CD14-positive monocyte (primary cell): ENCODE measurements at regions not wholly inside any gene's neighbourhood (a gene's known extent, or its start where the extent isn't known, plus 50 kb on each side); places are given as distances from the start of the nearest gene placed in this dataset.

ENCODE experiments used
- DNase-seq, 3 donors: peaks; one replicate each; pipeline ENCODE4 v3.0.0-alpha.2; 2011 to 2022
- H2AFZ ChIP-seq: 2 replicates; pipeline ENCODE4 v1.6.0; 2012; ENCODE audit warnings: mild to moderate bottlenecking, low read depth, low read length, inconsistent platforms; ENCODE audit not compliant: insufficient read depth, poor library complexity, severe bottlenecking
- H3K27ac ChIP-seq, 2 donors: 1 replicate in 1 of 2; 2 replicates in 1 of 2; pipeline ENCODE4 v1.5.1; 2012 to 2013; ENCODE audit warnings: low read length in 2 of 2, control low read depth in 1 of 2, inconsistent platforms in 1 of 2, low read depth in 1 of 2, mild to moderate bottlenecking in 1 of 2
- H3K27me3 ChIP-seq, 2 donors: one replicate each; pipeline versions ENCODE4 v1.6.0 to v1.6.1; 2011 to 2013; ENCODE audit warnings: low read length in 2 of 2; ENCODE audit not compliant: control insufficient read depth in 2 of 2, insufficient read depth in 2 of 2
- H3K36me3 ChIP-seq, 2 donors: replicated peaks in 1 of 2; 1 replicate in 1 of 2; 2 replicates in 1 of 2; pipeline versions ENCODE4 v1.5.1 to v1.6.1; 2012 to 2013; ENCODE audit warnings: low read length in 2 of 2, control low read depth in 1 of 2, inconsistent platforms in 1 of 2, mild to moderate bottlenecking in 1 of 2; ENCODE audit not compliant: insufficient read depth in 2 of 2, control insufficient read depth in 1 of 2
- H3K4me1 ChIP-seq, 2 donors: 1 replicate in 1 of 2; 2 replicates in 1 of 2; pipeline versions ENCODE4 v1.5.1 to v1.6.1; 2012 to 2013; ENCODE audit warnings: low read length in 2 of 2, control low read depth in 1 of 2, inconsistent platforms in 1 of 2, mild to moderate bottlenecking in 1 of 2, moderate library complexity in 1 of 2; ENCODE audit not compliant: insufficient read depth in 2 of 2, control insufficient read depth in 1 of 2
- H3K4me2 ChIP-seq: replicated peaks from 2 replicates; pipeline ENCODE3; 2012; ENCODE audit warnings: low read length, moderate library complexity, mild to moderate bottlenecking; ENCODE audit not compliant: poor library complexity, severe bottlenecking; ENCODE audit errors: extremely low read depth
- H3K4me3 ChIP-seq, 3 experiments: fragments of 200-600 bp in 1 of 3; sonication (generic) in 1 of 3; replicated peaks in 1 of 3; 1 replicate in 2 of 3; 2 replicates in 1 of 3; pipeline ENCODE4 v1.5.1; 2011 to 2013; ENCODE audit warnings: low read length in 3 of 3, mild to moderate bottlenecking in 3 of 3, control low read depth in 2 of 3, low read depth in 2 of 3, inconsistent platforms in 1 of 3, moderate library complexity in 1 of 3
- H3K79me2 ChIP-seq: 2 replicates; pipeline ENCODE4 v1.6.0; 2012; ENCODE audit warnings: mild to moderate bottlenecking, control low read depth, inconsistent platforms, low read length, moderate library complexity; ENCODE audit not compliant: insufficient read depth
- H3K9ac ChIP-seq: 2 replicates; pipeline ENCODE4 v1.6.0; 2017; ENCODE audit warnings: low read length, mild to moderate bottlenecking; ENCODE audit not compliant: insufficient read depth, poor library complexity, severe bottlenecking
- H3K9me3 ChIP-seq, 2 donors: replicated peaks in 1 of 2; 1 replicate in 1 of 2; 2 replicates in 1 of 2; pipeline versions ENCODE4 v1.5.1 to v1.6.1; 2012 to 2013; ENCODE audit warnings: low read length in 2 of 2, control low read depth in 1 of 2; ENCODE audit not compliant: control insufficient read depth in 1 of 2, insufficient read depth in 1 of 2
- H4K20me1 ChIP-seq: 2 replicates; pipeline ENCODE4 v1.6.0; 2012; ENCODE audit warnings: mild to moderate bottlenecking, low read length, control low read depth, moderate library complexity; ENCODE audit not compliant: insufficient read depth
- H3K27ac Mint-ChIP-seq, 7 donors: one replicate each; pipeline ENCODE4 v1.8.0; 2020; ENCODE audit warnings: mild to moderate bottlenecking in 7 of 7, mixed read lengths in 7 of 7, moderate library complexity in 6 of 7, inconsistent platforms in 2 of 7
- H3K27me3 Mint-ChIP-seq, 3 donors: one replicate each; pipeline ENCODE4 v1.8.0; 2021 to 2022; ENCODE audit warnings: low read depth in 3 of 3, mild to moderate bottlenecking in 3 of 3, mixed read lengths in 3 of 3, moderate library complexity in 3 of 3, inconsistent platforms in 1 of 3
- H3K36me3 Mint-ChIP-seq, 2 donors: one replicate each; pipeline ENCODE4 v1.8.0; 2020; ENCODE audit warnings: mixed read lengths in 2 of 2, inconsistent platforms in 1 of 2, mild to moderate bottlenecking in 1 of 2
- H3K4me1 Mint-ChIP-seq: one replicate; pipeline ENCODE4 v1.8.0; 2020; ENCODE audit warnings: mild to moderate bottlenecking, mixed read lengths
- H3K4me3 Mint-ChIP-seq, 2 donors: one replicate each; pipeline ENCODE4 v1.8.0; 2020; ENCODE audit warnings: mild to moderate bottlenecking in 2 of 2, mixed read lengths in 2 of 2, moderate library complexity in 1 of 2
- H3K9me3 Mint-ChIP-seq, 7 donors: one replicate each; pipeline ENCODE4 v1.8.0; 2020 to 2022; ENCODE audit warnings: mixed read lengths in 7 of 7, mild to moderate bottlenecking in 6 of 7, moderate library complexity in 6 of 7, inconsistent platforms in 2 of 7
- WGBS: methylation state at CpG from one replicate; pipeline ENCODE4 v1.1.5; 2013; ENCODE audit warnings: missing lambda C conversion rate; ENCODE audit not compliant: insufficient coverage; 5-methylcytosine and 5-hydroxymethylcytosine counted together
- intact Hi-C, 2 donors: fragments of 100-400 bp; cut with micrococcal nuclease; formaldehyde crosslinking; loops; one replicate each; pipeline versions ENCODE4 v1.15.0 to v1.15.1; 2023
- TF ChIP-seq, protein P1 (sequence below): fragments of 200-600 bp; IDR thresholded peaks from one replicate; pipeline ENCODE4 v1.8.0; 2022; ENCODE audit warnings: antibody characterized with exemption, mild to moderate bottlenecking

DNA sequence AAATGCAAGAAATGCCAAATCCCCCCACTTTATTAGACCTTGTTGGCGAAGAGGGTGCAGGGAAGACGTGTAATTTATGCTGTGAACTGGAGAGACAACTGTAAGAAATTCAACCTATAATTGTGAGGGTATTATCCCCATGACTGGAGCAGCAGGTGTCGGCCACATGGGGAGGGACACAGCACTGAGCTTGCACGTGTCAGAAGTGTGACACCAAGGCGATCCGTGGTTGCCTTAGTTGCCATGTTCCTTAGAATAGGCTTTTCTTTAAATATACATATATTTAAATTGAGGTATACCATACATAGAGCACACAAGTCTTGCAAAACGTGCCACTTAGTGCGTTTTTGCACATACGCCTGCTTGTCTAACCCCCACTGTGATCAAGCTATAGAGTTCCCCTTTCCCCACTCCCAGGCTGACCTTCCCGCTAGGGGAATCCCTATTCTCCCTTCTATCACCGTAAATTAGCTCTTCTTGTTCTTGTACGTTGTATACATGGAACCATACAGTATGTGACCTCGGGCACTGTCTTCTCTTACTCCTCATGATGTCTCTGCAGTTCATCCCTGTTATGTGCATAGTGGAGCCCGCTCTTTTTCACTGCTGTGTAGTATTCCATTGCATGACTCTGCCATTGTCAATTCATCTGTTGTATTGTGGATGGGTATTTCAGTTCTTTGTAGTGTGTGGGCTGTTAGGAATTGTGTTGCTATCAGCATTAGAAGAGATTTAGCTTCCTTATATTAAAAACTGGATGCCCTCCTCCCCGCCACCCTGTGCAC is 81.6 kb upstream of the PMEPA1 start:
- intact Hi-C loops = no loop called here
- Histone ChIP-seq H3K27ac (no peak overlapping the region), H3K4me1 (no peaks in the 10 kb centered on the region), H3K4me2 (no peak overlapping the region), H2AFZ (no peak overlapping the region), H3K9ac (no peak overlapping the region), H3K36me3 (no peaks in the 10 kb centered on the region), H3K4me3 (no peak overlapping the region), H4K20me1 (no peaks in the 10 kb centered on the region), H3K9me3 (no peaks in the 10 kb centered on the region), H3K27me3 (no peaks in the 10 kb centered on the region), H3K79me2 (no peaks in the 10 kb centered on the region)
- Mint-ChIP-seq H3K9me3 (peaks cover 0 to 4% (median 0%) of the 10 kb centered on the region in 7 donors), H3K27me3 (peaks cover 0 to 2% (median 1%) of the 10 kb centered on the region in 3 donors), H3K4me3 (no peak overlapping the region), H3K27ac (no peak overlapping the region), H3K4me1 (peaks cover 1% of the 10 kb centered on the region), H3K36me3 (no peaks in the 10 kb centered on the region)
- TF ChIP-seq, protein P1, sequence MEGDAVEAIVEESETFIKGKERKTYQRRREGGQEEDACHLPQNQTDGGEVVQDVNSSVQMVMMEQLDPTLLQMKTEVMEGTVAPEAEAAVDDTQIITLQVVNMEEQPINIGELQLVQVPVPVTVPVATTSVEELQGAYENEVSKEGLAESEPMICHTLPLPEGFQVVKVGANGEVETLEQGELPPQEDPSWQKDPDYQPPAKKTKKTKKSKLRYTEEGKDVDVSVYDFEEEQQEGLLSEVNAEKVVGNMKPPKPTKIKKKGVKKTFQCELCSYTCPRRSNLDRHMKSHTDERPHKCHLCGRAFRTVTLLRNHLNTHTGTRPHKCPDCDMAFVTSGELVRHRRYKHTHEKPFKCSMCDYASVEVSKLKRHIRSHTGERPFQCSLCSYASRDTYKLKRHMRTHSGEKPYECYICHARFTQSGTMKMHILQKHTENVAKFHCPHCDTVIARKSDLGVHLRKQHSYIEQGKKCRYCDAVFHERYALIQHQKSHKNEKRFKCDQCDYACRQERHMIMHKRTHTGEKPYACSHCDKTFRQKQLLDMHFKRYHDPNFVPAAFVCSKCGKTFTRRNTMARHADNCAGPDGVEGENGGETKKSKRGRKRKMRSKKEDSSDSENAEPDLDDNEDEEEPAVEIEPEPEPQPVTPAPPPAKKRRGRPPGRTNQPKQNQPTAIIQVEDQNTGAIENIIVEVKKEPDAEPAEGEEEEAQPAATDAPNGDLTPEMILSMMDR = no peak
- no peak for DNase-seq
- WGBS = 92% methylated on average over 6 of the region's 15 CpGs

DNA sequence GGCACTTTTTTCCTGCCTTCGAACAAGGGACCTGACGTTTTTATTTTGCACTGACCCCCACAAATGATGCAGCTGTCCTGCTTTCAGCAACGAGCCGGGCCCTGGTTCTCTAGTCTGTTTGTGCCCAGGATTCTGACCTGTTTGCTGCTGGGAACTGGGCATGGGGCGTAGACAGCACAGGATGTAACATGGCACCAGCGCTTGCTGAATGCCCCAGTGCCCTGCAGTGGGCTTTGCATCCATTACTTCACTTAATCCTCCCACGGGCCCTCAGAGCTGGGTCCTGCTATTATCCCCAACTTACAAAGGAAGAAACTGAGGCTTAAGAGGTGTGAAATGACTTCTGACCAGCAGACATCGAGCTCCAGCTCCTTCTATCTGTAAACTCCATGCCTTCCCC is 80.4 kb upstream of the PMEPA1 start:
- TF ChIP-seq, protein P1 = no peak
- no peaks in the 10 kb centered on the region for H4K20me1 ChIP-seq
- no peaks in the 10 kb centered on the region for H3K27me3 ChIP-seq
- no peak overlapping the region for H3K27ac ChIP-seq
- Mint-ChIP-seq H3K27ac (no peak overlapping the region), H3K27me3 (peaks cover 0 to 2% (median 1%) of the 10 kb centered on the region in 3 donors), H3K4me3 (no peak overlapping the region), H3K36me3 (no peaks in the 10 kb centered on the region), H3K9me3 (peaks cover 0 to 4% (median 0%) of the 10 kb centered on the region in 7 donors), H3K4me1 (peaks cover 1% of the 10 kb centered on the region)
- intact Hi-C loops = no loop called here
- no peak overlapping the region for H3K4me3 ChIP-seq
- no peaks in the 10 kb centered on the region for H3K4me1 ChIP-seq
- no peaks in the 10 kb centered on the region for H3K9me3 ChIP-seq
- H3K4me2 ChIP-seq = no peak overlapping the region
- H2AFZ ChIP-seq = no peak overlapping the region
- no peaks in the 10 kb centered on the region for H3K36me3 ChIP-seq
- WGBS = 79% methylated on average over 6 of the region's 8 CpGs
- H3K9ac ChIP-seq = no peak overlapping the region
- H3K79me2 ChIP-seq = no peaks in the 10 kb centered on the region
- DNase-seq = no peak
